Activated T-helper 1 cell treated with anti-CD3 and anti-CD28 coated beads, Interleukin-12 subunit alpha, Interleukin-12 subunit beta, Interleukin-2, Interleukin-4 antibody, amounts not matched to agents 30 ng/mL and 10 ng/mL and 1 ng/mL, durations not matched to agents 14 hours and 24 hours and 36 hours (primary cell): ENCODE measurements at regions not wholly inside any gene's neighbourhood (a gene's known extent, or its start where the extent isn't known, plus 50 kb on each side); places are given as distances from the start of the nearest gene placed in this dataset.
A peak's percentile ranks its signal among the peaks of the same experiment; 100 is the strongest.

Source experiments
- DNase-seq: peaks from one replicate; pipeline ENCODE4 v3.0.0; 2021; ENCODE audit warnings: low spot score
- H3K27ac Mint-ChIP-seq: one replicate; pipeline ENCODE4 v1.8.0; 2021; ENCODE audit warnings: mild to moderate bottlenecking, mixed read lengths
- H3K27me3 Mint-ChIP-seq: one replicate; pipeline ENCODE4 v1.8.0; 2022; ENCODE audit warnings: mild to moderate bottlenecking, moderate library complexity, mixed read lengths; ENCODE audit not compliant: insufficient read depth
- H3K36me3 Mint-ChIP-seq: one replicate; pipeline ENCODE4 v1.8.0; 2021; ENCODE audit warnings: low read depth, mixed read lengths
- H3K4me1 Mint-ChIP-seq: one replicate; pipeline ENCODE4 v1.8.0; 2021; ENCODE audit warnings: low read depth, mixed read lengths
- H3K4me3 Mint-ChIP-seq: one replicate; pipeline ENCODE4 v1.8.0; 2021; ENCODE audit warnings: mild to moderate bottlenecking, moderate library complexity, mixed read lengths
- H3K9me3 Mint-ChIP-seq: one replicate; pipeline ENCODE4 v1.8.0; 2021; ENCODE audit warnings: mixed read lengths
- intact Hi-C: fragments of 100-400 bp; cut with micrococcal nuclease; formaldehyde crosslinking; loops from one replicate; pipeline ENCODE4 v1.15.1; 2024

DNA sequence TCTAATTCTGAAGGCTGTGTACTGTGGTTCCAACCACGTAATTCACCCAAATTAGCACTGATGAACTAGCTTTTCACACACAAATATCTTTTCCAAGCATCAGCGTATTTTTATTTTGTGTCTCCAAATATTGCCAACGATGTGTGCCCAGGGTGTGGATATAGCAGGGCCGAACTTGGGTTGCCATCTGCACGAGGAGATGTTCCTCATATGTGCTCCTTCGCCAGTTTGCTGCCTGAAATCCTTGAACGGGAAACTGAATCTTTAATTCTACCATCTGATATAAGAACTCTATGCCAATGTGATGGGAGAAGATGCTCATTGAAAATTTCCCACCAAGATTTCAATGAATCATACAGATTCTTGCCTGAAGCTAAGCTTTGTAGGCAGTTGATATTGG lies 121.5 kb upstream of the ZNF438 start:
- Mint-ChIP-seq H3K27me3 (no peaks in the 10 kb centered on the region), H3K4me1 (no peaks in the 10 kb centered on the region), H3K9me3 (no peaks in the 10 kb centered on the region), H3K27ac (no peak overlapping the region), H3K36me3 (peaks cover 2% of the 10 kb centered on the region), H3K4me3 (no peak overlapping the region)
- intact Hi-C loops: no loop called here
- no peak for DNase-seq

DNA sequence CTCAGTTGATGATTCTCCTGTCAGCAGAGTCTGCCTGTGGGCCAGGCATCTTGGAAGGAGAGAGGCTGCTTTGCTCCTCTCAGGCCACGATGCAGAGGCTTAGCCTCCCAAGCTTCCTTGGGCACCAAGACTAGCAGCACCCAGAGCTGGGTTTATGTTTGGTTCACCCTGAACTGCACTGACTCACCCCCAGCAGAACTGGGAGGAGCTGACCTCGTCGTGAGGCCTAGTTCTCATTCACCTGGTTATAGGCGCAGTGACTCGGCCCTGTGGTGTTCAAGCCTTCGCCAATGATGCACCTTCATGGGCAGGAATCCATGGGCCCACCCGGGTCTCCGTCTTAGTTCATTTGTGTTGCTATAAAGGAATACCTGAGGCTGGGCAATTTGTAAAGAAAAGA lies 122.0 kb upstream of the ZNF438 start:
- Mint-ChIP-seq H3K27ac (peak overlapping the region; percentile 35), H3K4me3 (no peak overlapping the region), H3K9me3 (no peaks in the 10 kb centered on the region), H3K27me3 (no peaks in the 10 kb centered on the region), H3K4me1 (no peaks in the 10 kb centered on the region), H3K36me3 (peaks cover 2% of the 10 kb centered on the region)
- intact Hi-C loops: no loop called here
- no peak for DNase-seq

DNA sequence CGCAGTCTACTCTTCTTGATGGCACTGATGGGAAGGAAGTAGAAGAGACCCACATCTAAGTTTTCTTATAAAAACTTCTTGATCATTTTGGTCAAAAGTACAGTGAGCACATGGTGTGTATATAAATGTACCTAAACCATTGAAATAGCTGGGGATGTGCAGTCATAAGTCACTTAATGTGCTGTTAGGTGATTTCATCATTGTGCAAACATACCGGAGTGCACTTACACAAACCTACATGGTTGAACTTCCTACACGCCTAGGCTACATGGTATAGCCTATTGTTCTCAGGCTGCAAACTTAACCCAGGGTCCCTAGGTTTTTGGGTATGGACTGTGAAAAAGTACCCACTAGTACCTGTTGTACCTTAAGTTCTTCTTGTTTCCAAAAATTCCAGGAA lies 123.3 kb upstream of the ZNF438 start:
- H3K27me3 Mint-ChIP-seq: no peaks in the 10 kb centered on the region
- DNase-seq: no peak

DNA sequence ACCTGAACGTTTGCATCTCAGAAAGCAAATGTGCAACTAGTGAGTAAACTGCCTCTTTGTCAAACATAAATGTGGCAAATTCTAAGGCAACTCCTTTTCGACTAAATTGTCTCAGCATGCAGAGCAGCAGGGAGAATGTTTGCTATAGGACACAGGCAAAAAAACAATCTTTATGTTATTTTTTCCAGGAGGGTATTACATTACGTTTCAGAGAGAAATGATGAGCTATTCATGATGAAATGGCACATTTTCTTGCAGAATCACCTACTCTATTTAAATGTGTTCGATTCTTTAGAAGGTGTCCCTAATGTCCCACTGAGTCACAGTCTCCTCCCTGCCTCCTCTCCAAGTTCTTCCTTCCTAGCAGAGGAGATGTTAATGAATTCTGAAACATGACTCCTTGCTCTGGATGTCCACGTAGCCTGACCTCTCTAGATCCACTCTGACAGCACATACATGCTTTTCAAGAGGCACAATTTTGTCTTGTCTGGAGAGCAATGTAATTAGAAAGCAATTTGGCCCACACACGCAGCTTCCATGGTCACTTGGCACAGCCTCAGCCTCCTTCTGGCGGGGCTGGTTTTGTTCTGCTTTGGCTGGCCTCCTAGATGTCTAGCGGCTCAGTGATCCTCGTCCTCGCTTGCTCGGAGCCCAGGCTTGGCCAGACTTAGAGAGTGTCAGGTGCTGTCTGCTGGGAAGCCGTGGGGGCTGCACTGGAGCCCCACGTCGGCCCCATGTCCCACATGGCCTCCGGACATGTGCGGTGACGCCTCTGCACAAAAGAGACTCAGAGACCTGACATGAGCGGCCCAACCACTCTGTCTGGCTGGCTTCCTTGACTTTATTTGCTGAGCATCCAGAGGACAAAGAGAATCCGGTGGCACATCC lies 125.7 kb upstream of the ZNF438 start:
- Mint-ChIP-seq H3K27ac (no peak overlapping the region), H3K9me3 (peaks cover 10% of the 10 kb centered on the region), H3K4me1 (no peaks in the 10 kb centered on the region), H3K36me3 (peaks cover 2% of the 10 kb centered on the region), H3K27me3 (peaks cover 10% of the 10 kb centered on the region), H3K4me3 (no peak overlapping the region)
- no peak for DNase-seq
- intact Hi-C loops: no loop called here

More for the DNA sequence above, 123.3 kb upstream of the ZNF438 start:
- Mint-ChIP-seq H3K9me3 (no peaks in the 10 kb centered on the region), H3K4me3 (no peak overlapping the region), H3K27ac (no peak overlapping the region), H3K4me1 (no peaks in the 10 kb centered on the region), H3K36me3 (peaks cover 2% of the 10 kb centered on the region)
- intact Hi-C loops: no loop called here

DNA sequence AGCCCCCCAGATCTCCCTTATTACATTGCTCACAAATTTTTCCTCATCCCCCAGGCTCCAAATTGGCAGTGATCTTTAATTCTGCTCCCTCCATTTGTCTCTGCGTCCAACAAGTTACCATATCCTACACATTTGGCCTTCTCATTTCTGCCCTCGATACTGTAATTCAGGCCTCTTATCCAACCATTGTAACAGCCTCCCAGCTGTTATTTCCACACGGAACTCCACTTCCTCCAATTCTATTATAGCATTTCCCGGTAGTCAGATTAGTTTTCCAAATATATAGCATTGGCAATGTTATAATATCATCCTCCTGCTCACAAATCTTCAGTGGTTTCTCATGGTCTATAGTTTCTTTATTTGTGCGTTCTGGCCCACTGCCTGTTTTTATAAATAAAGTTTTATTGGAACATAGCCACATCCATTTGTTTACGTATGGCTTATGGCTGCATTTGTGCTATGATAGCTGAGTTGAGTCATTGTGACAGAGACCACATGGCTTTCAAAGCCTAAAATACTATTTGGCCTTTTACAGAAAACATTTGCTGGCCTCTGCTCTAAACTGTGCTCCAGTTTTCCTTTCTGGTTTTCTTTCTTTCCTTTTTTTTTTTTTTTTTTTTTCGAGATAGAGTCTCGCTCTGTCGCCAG lies 126.5 kb upstream of the ZNF438 start:
- Mint-ChIP-seq H3K27me3 (peaks cover 12% of the 10 kb centered on the region), H3K4me1 (no peaks in the 10 kb centered on the region), H3K27ac (no peak overlapping the region), H3K9me3 (peaks cover 10% of the 10 kb centered on the region), H3K36me3 (peaks cover 2% of the 10 kb centered on the region), H3K4me3 (no peak overlapping the region)
- intact Hi-C loops: no loop called here
- DNase-seq: no peak

DNA sequence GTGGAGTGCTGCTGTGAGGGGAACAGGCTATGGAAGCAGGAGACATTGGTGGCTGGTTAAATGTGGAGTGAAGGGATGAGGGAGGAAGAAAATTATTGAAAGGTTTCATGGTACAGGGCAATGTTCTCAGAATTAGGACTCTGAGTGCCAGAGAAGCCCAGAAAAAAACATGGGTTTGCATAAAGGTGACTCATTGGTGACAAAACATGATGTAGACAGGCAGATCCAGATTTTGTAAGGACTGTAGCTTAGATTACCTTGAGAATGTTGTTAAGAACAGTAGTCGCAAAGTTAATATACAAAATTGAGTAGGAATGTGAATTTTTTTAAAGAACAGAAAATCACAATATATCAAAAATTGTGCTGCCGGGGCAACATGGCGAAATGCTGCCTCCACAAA lies 134.9 kb upstream of the ZNF438 start:
- H3K27me3 Mint-ChIP-seq: peaks cover 8% of the 10 kb centered on the region
- no peak overlapping the region for H3K27ac Mint-ChIP-seq
- peaks cover 2% of the 10 kb centered on the region for H3K36me3 Mint-ChIP-seq
- no peak for DNase-seq
- H3K9me3 Mint-ChIP-seq: peaks cover 11% of the 10 kb centered on the region
- no peaks in the 10 kb centered on the region for H3K4me1 Mint-ChIP-seq
- H3K4me3 Mint-ChIP-seq: no peak overlapping the region
- intact Hi-C loops: no loop called here

DNA sequence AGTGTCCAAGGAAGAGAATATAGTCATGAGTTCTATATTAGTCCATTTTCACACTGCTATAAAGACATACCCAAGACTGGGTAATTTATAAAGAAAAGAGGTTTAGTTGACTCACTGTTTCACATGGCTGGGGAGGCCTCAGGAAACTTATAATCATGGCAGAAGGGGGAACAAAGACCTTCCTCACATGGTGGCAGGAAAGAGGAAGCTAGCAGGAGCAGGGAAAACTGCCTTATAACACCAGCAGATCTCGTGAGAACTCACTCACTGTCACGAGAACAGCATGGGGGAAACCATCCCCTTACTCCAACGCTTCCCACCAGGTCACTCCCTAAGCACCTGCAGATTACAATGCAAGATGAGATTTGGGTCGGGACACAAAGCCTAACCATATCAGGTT lies 139.0 kb upstream of the ZNF438 start:
- Mint-ChIP-seq H3K27ac (no peak overlapping the region), H3K4me1 (no peaks in the 10 kb centered on the region), H3K9me3 (peaks cover 44% of the 10 kb centered on the region), H3K27me3 (peaks cover 7% of the 10 kb centered on the region), H3K36me3 (peaks cover 5% of the 10 kb centered on the region), H3K4me3 (no peak overlapping the region)
- intact Hi-C loops: no loop called here
- no peak for DNase-seq

DNA sequence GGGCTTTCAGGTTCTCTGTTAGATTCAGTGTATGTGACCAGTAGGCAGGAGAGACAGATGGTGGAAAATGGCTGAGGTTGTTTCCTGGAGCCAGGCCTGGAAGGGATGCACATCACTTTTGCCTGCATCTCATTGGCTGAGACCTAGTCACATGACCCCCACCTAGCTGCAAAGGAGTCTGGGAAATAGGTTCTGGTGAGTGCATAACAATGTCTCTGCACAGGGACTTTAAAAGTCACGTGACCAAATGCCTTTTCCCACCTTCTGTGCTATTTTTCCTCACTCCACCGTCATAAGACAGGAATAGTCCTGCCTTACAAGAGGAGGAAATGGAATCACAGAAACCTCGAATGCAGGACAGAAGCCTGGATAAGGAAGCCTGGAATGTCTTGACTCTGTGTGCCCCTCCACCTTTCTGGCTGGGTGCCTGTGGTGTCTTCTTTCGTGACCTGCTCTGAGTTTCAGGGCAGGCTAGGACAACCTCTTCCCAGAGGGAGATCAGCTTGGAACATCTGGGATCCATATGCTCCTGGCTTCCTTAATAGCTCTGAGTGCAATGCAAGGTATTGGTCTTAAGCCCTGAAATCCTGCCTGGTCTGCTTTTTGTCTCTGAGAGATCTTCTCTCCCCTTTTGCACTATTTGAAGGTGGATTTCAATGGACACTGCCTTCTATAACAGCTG lies 139.9 kb upstream of the ZNF438 start:
- Mint-ChIP-seq H3K4me3 (no peak overlapping the region), H3K9me3 (peaks cover 46% of the 10 kb centered on the region), H3K36me3 (peaks cover 4% of the 10 kb centered on the region), H3K27ac (no peak overlapping the region), H3K27me3 (peaks cover 7% of the 10 kb centered on the region), H3K4me1 (no peaks in the 10 kb centered on the region)
- intact Hi-C loops: no loop called here
- no peak for DNase-seq

DNA sequence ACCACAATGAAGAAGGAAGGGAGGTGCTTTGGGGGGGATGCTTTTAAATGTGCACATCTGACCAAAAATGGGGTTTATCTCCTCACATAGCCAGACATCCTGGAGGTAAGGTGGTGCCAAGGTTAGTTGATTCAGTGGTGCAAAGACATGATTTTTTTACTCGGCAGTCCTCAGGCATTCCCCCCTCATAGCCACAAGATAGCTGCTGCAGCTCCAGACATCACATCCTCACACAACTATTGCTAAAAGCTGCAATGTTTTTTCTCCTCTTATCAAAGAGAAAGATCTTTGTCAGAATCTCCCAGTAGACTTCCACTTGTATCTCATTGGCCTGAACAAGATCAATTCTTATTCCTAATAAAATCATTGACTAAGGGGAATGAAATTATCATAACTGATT lies 141.3 kb upstream of the ZNF438 start:
- peaks cover 7% of the 10 kb centered on the region for H3K27me3 Mint-ChIP-seq
- intact Hi-C loops: no loop called here
- peaks cover 50% of the 10 kb centered on the region for H3K9me3 Mint-ChIP-seq
- H3K27ac Mint-ChIP-seq: no peak overlapping the region
- no peak overlapping the region for H3K4me3 Mint-ChIP-seq
- H3K4me1 Mint-ChIP-seq: no peaks in the 10 kb centered on the region
- no peak for DNase-seq
- peaks cover 4% of the 10 kb centered on the region for H3K36me3 Mint-ChIP-seq

DNA sequence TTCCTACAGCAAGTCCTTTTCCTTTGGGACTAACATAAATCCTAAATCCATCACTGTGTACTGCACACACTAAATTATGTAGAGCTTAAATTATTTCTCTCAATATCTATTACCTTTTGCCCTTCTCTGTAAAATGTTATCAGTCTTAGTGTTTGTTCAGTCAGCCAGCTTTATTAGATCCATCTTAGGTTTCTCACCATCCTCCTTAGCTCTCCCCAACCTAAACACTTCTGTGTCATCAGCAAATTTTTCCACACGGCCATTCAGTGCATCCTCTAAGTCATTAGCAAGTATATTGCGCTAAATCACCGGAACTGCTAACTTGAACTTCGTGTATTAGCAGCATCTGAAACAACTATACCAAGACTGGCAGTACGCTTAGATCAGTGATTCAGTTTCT lies 142.1 kb upstream of the ZNF438 start:
- Mint-ChIP-seq H3K9me3 (peaks cover 50% of the 10 kb centered on the region), H3K4me1 (no peaks in the 10 kb centered on the region), H3K27me3 (peaks cover 5% of the 10 kb centered on the region), H3K36me3 (peaks cover 4% of the 10 kb centered on the region), H3K4me3 (no peak overlapping the region), H3K27ac (no peak overlapping the region)
- no peak for DNase-seq
- intact Hi-C loops: no loop called here

DNA sequence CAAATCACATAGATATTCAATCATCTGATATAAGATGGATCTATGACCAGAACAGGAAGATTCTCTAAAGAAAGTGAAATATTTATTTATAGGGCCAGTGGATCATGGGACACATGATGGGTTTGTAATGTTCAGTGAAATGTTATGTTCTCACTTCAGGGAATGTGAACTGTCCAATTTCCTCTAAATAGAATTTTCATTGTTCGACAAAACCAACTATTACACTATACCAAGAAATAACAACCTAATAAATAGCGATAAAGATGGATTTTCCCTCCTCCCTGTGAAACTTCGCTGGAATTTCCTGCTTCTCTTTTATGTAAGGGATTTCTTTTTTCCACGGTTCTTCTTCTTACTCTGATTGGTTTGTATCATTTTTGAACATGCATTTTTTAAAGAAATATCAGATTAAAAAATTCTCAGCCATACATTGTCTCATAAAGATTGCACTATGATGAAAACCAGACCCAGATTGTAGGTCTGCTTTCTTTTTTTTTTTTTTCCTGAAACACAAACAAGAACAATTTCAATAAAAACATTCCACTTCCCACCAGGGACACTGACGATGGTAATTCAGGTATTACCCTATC lies 139.8 kb upstream of the ZEB1 start:
- intact Hi-C loops: no loop called here

DNA sequence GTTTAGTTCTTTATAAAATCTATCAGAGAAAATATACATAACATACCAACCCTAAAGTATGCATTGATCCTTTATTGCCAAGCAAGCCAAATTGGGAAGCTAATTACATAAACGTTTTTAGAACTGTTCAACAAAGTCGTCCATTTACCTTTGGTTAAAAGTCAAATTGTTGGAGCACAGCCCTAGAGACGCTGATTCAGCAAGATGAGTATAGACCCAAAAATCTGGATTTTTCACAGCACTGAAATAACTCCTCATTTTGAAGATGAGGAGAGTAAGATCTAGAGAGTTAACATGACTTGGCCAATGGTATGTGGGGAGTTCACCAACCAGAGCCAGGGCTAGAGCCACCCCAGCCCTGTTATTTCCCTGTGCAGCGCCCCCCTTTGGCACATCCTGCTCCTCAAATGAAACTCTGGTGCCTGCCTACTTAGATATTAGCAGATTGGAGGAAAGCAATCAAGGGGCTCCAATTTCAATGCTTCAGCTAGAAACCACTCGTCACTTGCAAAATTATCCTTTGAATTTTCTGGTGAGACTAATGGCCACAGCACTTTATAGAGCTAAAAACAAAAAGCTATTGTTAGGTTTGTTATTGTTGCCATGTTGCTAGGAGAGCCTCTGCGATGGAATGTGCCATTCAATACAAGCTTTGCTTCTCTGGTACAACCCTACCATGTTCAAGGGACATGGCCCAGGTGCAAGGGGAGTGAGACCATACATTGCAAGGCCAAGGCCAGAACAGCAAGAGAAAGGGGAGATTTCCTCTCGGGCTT lies 132.6 kb upstream of the ZEB1 start:
- Mint-ChIP-seq H3K4me1 (no peaks in the 10 kb centered on the region), H3K27me3 (no peaks in the 10 kb centered on the region), H3K4me3 (no peak overlapping the region), H3K9me3 (no peaks in the 10 kb centered on the region), H3K36me3 (no peaks in the 10 kb centered on the region), H3K27ac (no peak overlapping the region)
- intact Hi-C loops: no loop called here
- DNase-seq: no peak

More for the DNA sequence above, 139.8 kb upstream of the ZEB1 start:
- DNase-seq: no peak
- Mint-ChIP-seq H3K27me3 (no peaks in the 10 kb centered on the region), H3K9me3 (peaks cover 26% of the 10 kb centered on the region), H3K4me3 (no peak overlapping the region), H3K4me1 (no peaks in the 10 kb centered on the region), H3K27ac (no peak overlapping the region), H3K36me3 (peaks cover 4% of the 10 kb centered on the region)
